HG02798 (cell line): ENCODE measurements at regions not wholly inside any gene's neighbourhood (a gene's known extent, or its start where the extent isn't known, plus 50 kb on each side); places are given as distances from the start of the nearest gene placed in this dataset.
"Not testable (repeated sequence)": the region's sequence is repeated elsewhere in the genome, so short reads cannot be mapped to it uniquely, and the experiment has no call there.

Experiments
- ATAC-seq: cut with Tn5 transposase; IDR thresholded peaks from one replicate; pipeline ENCODE4 v1.9.1; 2021; ENCODE audit warnings: mild to moderate bottlenecking; ENCODE audit not compliant: unreplicated experiment, poor library complexity

GRCh38 chr7:114183311-114184088 is 231.1 kb upstream of the FOXP2 start:
- ATAC-seq = no peak

DNA sequence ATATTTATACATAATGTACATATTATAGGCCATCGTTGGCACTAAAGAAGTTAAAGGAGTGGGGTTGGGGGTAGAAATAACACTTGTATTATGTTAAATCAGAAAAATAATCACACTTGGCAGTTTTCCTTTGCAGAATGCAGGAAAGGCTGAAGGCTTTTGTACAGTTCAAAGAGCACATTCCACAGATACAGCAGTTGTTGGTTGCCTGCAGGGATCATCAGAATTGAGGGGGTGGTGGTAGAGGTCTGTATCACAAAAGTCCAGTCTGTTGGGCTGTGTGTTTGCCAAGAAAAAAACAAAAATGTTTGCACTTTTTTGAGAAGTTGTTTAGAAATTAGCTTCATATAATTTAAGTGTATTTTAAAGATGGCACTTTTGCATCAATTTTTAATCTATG is 231.8 kb upstream of the FOXP2 start:
- no peak for ATAC-seq

DNA sequence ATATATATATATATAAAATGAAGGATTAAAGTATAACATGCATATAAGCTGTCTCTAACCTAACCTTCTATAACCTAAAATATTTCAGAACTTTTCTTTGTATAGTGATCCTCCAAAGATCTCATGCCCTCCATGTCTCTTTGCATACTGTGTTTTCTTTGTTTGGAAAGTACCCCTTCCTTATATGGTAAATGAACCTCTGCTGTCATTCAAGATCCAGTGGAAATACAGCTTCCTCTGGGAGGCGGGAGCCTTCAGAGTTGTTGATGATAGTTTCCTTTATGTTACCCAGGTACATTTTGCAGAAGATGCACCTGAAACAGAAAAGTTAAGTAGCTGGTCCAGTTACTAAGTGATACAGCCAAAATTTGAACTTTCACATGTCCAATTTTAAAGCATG is 233.3 kb upstream of the FOXP2 start:
- ATAC-seq = no peak

DNA sequence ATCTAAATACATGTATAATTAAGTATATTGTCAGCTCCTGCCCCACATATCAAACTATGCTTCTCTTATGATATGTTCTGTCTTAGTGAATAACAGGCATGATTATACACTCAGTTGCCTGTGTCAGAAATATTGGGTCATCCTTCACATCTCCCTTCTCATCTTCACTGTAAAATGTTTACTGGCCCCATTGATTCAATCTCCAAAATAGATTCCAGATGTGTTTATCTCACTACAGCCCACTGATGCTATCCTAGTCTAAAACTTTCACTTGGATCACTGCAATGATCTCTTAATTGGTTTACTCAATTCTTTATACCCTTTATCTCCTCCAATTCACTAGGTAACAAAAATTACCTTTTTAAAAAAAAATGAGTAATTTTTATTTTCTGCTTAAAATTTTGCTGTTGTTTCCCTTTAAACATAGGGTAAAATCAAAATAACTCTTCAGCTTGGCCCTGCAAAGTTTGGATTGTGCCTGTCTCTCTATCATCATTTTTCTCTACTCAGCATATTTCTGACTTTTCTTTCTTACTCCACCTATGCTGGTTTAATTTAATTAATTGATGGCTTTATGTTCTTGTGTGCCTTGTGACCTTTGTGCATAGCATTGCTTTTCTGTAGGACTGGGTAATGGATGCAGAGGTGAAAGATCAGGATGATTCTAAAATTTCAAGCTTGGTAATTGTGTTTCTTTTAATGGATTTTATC is 233.9 kb upstream of the FOXP2 start:
- ATAC-seq = no peak

GRCh38 chr7:114175125-114175524 is 239.5 kb upstream of the FOXP2 start:
- ATAC-seq = no peak

DNA sequence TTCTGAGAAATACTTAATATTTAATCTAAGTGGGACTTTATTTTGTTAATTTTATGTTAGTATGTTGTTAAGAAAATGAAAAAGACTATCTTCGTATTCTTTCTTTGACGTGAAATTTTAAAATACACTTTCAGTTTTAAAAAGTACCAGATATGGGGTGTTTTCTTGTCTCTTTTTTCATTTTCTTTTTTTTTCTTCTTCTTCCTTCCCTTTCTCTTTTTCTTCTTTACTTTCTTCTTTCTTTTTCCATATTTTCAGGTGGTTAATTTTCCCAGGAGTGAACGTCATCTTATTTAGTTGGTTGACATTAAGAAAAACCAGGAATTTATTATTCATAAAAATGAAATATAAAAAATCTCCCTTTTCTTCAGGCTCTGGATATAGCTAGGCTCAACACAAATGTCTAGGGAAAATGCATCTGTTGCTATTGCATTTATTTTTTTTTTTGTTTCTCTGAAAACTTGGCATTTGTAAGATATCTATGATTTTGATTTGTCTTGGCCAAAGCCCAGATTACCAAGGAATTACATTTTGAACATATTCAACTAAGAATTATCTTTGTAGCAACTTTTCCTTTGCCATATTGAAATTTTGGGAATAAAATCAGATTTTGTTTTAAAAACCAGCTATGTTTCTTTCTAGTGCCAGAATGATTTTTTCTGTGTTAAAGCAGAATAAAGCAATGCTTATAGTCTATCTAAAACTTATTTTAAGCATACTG is 241.3 kb upstream of the FOXP2 start:
- ATAC-seq = no peak

GRCh38 chr7:114169389-114169788 is 245.2 kb upstream of the FOXP2 start:
- not testable (repeated sequence) for ATAC-seq

DNA sequence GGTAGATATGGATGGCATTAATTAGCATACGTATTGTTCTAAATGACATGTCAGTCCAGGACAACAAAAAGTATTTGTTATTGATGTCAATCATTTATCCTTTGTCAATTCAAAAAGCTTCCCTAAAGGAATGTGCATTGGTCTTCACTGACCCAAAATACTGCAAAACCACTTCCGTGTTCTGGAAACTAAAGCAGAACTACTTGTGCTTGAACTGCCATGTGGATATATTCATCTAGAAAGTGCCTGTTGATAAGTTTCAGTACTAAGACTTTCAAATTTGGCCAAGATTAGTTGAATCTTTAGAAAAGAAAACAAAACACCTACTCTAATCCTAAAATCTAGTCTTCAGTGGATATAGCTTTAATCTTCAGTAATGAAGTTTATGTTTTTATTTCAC is 242.1 kb upstream of the PPP1R3A start:
- ATAC-seq = no peak

DNA sequence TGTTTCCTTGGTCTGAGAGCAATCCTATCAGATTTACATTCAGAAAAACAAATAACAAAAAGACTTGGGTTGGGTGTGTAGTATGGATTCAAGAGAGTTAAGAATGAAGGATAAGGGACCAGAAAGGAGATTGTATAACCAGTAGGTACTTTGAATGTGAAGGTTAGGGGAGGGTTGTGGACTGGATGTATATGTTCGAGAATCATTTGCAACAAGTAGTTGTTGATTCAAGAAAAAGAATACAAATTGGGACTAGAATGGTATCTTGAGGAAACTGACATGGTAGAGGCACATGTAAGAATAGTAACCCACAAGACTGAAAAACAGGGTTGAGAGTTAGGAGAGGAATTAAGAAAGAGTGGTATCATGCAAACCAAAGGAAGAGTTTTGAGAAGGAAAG is 240.0 kb upstream of the PPP1R3A start:
- ATAC-seq = no peak

GRCh38 chr7:114158275-114158674 is 239.5 kb upstream of the PPP1R3A start:
- ATAC-seq = no peak

- no peak for ATAC-seq
These were observed 237.4 kb upstream of the PPP1R3A start for GRCh38 chr7:114156178-114156577.

- no peak for ATAC-seq
These were observed 236.6 kb upstream of the PPP1R3A start for GRCh38 chr7:114155116-114156110.

GRCh38 chr7:114153700-114154099 is 234.9 kb upstream of the PPP1R3A start:
- no peak for ATAC-seq

DNA sequence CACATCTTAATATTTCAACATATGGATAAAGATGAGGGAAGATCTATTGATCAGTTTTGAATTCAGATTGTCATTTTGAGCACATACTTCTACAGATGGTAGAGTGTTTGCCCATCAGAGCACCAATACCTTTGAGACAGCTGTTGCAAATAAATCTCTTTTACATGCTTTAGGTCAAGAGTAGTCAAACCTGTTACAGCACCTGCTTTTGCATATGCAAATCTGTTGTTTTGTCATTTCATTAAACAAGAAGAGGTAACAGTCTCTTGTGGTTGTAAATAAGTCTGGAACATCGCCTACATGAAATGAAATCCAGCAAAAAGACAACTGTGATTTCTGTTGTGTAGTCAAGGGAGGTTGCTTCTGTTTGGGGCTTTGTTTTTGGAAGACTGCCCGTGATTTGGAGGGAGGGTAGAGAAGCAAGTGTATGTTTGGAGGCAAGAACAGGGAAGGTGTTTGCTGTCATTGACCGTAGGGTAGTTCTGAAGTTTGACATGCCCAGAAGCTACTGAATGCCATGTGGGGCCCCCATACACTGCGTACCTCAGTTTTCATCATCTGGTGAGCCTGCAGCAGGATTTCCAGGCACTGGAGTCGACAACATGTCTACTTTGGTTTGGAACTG is 233.6 kb upstream of the PPP1R3A start:
- ATAC-seq = no peak

DNA sequence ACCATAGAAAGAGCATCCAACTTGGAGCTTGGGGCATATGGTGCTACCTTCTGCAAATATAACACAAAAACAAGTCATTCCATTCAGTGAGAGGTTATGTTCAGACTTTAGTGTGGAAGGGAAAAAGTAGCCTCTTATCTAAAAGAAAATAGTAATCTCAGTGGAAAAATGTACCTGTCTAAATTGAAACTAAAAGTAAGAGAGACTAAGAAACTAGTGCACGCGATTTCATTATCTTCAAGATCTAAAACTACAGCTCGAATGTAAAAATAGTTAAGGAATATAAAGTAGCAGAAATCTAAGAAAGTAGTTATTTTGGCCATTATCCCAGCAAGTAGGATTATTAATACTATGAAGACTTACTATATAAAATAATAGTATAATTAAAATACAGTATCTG is 233.0 kb upstream of the PPP1R3A start:
- ATAC-seq = no peak

GRCh38 chr7:114150689-114151088 is 231.9 kb upstream of the PPP1R3A start:
- no peak for ATAC-seq

DNA sequence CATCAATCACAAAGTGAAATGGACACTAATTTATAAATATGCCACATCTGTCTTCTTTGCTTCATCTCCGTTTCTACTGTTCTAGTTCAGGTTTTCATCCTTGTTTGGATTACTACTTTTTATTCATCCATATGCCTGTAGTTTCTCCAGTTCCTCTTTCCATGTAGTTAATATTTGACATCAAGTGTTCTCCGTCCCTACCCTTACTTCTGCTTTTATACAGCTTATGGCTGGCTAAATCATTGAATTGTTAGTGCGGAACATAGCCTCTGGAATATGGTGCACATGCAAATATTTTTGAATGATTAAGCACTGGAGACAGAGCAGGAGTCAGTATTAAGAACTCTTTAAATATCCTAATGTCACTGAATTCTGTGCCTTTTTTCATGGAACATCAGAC is 230.0 kb upstream of the PPP1R3A start:
- no peak for ATAC-seq

DNA sequence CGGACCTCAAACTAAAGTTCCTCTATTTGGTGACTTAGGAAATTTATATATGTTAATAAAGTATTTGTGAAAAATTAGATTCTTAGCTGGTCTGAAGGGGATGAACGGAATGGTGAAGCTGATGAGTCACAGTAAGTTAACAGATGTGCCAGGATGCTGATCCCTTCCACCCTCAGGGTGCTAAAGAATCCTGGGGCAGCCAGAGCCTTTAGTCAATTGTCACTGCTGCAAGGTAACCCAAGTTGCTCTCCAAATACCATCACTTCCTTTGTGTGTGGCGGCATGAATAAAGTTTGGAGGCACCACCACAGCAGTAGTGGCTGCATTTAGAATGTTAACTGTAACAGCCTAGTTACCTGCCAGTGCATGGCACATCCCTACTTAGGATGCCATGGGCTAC is 222.6 kb upstream of the PPP1R3A start:
- ATAC-seq = no peak

- no peak for ATAC-seq
These were observed 221.8 kb upstream of the PPP1R3A start for GRCh38 chr7:114140561-114140960.

- not testable (repeated sequence) for ATAC-seq
These were observed 220.9 kb upstream of the PPP1R3A start for GRCh38 chr7:114139690-114140089.
